Gastroesophageal sphincter (tissue), 3 donors: ENCODE measurements at regions not wholly inside any gene's neighbourhood (a gene's known extent, or its start where the extent isn't known, plus 50 kb on each side); places are given as distances from the start of the nearest gene placed in this dataset.

Source experiments
- CTCF ChIP-seq, 4 experiments: fragments of 200-600 bp in 2 of 4; fragments of 450-650 bp in 2 of 4; sonication (generic) in 1 of 4; IDR thresholded peaks; one replicate each; pipeline ENCODE4 v1.5.1; 2017 to 2019; ENCODE audit warnings: antibody characterized with exemption in 4 of 4, mild to moderate bottlenecking in 2 of 4, moderate library complexity in 2 of 4
- POLR2AphosphoS5 ChIP-seq: sonication (generic); formaldehyde crosslinking; IDR thresholded peaks from one replicate; pipeline ENCODE4 v1.6.1; 2017; ENCODE audit warnings: antibody characterized with exemption

DNA sequence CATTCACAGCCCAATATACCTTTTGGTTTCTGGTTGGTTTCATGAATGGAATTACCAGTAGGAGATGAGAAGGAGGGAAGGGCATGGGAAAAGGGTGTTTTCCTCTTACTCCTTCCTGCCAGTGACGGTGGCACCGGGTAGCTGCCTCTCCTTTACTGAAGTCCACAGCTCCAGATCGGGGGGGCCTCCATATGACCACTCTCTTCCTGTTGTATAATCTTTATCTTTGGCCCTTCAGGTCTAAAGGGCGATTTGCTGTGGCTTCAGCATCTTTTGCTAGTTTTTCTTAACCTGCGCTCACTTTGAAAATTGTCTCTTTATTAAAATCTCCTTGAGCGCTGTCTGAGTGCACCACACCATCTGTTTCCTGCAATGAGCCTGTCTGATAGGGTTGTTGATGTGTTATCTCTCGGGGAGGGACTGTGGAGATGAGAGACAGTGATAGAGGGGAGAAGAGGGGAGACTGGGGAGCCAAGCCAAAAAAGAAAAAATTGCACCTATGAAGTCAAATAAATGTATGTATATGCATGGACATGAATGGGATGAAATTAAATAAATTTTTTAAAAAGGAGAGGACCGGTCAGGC is 449.3 kb upstream of the KLF4 start:
- TF ChIP-seq CTCF (IDR thresholded peaks at IDR 0.05) (no peak), POLR2AphosphoS5 (no peak)
